ENCODE measurements at regions not wholly inside any gene's neighbourhood (a gene's known extent, or its start where the extent isn't known, plus 50 kb on each side); places are given as distances from the start of the nearest gene placed in this dataset.

DNA sequence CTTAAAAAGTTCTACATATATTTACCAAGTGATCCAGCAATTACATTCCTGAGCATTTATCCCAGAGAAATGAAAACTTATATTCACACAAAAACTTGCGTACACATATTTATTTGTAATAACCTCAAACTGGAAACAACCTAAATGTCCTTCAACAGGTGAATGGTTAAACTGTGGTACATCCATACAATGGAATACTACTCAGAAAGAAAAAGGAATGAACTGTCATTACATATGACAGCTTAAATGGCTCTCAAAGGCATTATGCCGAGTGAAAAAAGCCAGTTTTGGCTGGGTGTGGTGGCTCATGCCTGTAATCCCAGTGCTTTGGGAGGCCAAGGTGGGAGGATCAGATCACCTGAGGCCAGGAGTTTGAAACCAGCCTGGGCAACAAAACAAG, 79.1 kb upstream of the DYNC1I2 start:
- Histone ChIP-seq H3K9ac (no peak overlapping the region), H3K27me3 (no peaks in the 10 kb centered on the region), H3K9me3 (ENCODE audit: low read depth) (no peaks in the 10 kb centered on the region), H3K4me2 (no peak overlapping the region), H3K79me2 (ENCODE audit: low read depth) (no peaks in the 10 kb centered on the region), H3K4me3 (no peak overlapping the region), H3K27ac (no peak overlapping the region), H3K4me1 (no peaks in the 10 kb centered on the region), H4K20me1 (ENCODE audit: low read depth) (no peaks in the 10 kb centered on the region), H3F3A (ENCODE audit: low read depth) (no peaks in the 10 kb centered on the region), H2AFZ (replicated peaks) (no peak overlapping the region), H3K36me3 (no peaks in the 10 kb centered on the region)
- Mint-ChIP-seq H3K4me1 (no peaks in the 10 kb centered on the region), H3K27ac (no peak overlapping the region), H3K27me3 (ENCODE audit: insufficient read depth, low read depth) (peaks cover 5% of the 10 kb centered on the region), H3K9me3 (no peaks in the 10 kb centered on the region), H3K36me3 (no peaks in the 10 kb centered on the region), H3K4me3 (no peak overlapping the region)
- TF ChIP-seq, protein P1, sequence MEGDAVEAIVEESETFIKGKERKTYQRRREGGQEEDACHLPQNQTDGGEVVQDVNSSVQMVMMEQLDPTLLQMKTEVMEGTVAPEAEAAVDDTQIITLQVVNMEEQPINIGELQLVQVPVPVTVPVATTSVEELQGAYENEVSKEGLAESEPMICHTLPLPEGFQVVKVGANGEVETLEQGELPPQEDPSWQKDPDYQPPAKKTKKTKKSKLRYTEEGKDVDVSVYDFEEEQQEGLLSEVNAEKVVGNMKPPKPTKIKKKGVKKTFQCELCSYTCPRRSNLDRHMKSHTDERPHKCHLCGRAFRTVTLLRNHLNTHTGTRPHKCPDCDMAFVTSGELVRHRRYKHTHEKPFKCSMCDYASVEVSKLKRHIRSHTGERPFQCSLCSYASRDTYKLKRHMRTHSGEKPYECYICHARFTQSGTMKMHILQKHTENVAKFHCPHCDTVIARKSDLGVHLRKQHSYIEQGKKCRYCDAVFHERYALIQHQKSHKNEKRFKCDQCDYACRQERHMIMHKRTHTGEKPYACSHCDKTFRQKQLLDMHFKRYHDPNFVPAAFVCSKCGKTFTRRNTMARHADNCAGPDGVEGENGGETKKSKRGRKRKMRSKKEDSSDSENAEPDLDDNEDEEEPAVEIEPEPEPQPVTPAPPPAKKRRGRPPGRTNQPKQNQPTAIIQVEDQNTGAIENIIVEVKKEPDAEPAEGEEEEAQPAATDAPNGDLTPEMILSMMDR (IDR thresholded peaks at IDR 0.05): no peak
- TF ChIP-seq EZH2 (IDR thresholded peaks at IDR 0.05) (no peak), EZH2phosphoT487 (IDR thresholded peaks at IDR 0.05) (no peak)
- DNase-seq (ENCODE audit: low spot score): no peak

DNA sequence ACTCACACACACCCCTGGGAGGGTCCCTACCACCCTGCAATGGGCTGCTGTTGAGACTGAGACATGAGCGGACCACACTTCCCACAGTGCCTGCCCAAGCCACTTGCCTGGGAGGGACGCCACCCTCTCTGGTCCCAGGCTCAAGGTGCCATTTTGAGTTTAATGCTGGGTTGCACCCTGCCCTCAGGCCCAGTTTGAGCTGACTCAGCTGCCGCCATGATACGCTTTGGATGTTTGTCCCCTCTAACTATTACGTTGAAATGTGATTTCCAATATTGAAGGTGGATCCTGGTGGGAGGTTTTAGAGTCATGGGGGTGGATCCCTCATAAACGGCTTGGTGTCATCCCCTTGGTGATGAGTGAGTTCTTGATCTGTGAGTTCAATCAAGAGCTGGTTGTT, 76.4 kb upstream of the DYNC1I2 start:
- no peak overlapping the region for H3K27ac Mint-ChIP-seq
- no peak overlapping the region for H3K4me3 ChIP-seq

DNA sequence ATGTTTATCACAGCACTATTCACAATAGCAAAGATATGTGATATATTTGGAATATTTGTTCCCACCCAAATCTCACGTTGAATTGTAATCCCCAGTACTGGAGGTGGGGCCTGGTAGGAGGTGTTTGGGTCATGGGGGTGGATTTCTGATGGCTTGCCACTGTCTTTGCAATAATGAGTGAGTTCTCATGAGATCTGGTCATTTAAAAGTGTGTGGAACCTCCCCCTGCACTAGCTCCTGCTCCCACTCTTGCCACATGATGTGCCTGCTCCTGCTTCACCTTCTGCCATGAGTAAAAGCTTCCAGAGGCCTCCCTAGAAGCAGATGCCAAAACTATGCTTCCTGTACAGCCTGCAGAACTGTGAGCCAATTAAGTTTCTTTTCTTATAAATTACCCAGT, 72.2 kb upstream of the DYNC1I2 start:
- Histone ChIP-seq H3K4me2 (no peak overlapping the region), H3K4me3 (no peak overlapping the region), H3K9me3 (ENCODE audit: low read depth) (no peaks in the 10 kb centered on the region), H3K27ac (no peak overlapping the region), H4K20me1 (ENCODE audit: low read depth) (no peaks in the 10 kb centered on the region), H3K27me3 (no peaks in the 10 kb centered on the region), H3K79me2 (ENCODE audit: low read depth) (no peaks in the 10 kb centered on the region), H2AFZ (replicated peaks) (no peak overlapping the region), H3K36me3 (no peaks in the 10 kb centered on the region), H3K9ac (no peak overlapping the region), H3F3A (ENCODE audit: low read depth) (no peaks in the 10 kb centered on the region), H3K4me1 (peaks cover 13% of the 10 kb centered on the region)
- H3K27me3 Mint-ChIP-seq (ENCODE audit: insufficient read depth, low read depth): peaks cover 14% of the 10 kb centered on the region
- no peak overlapping the region for H3K4me3 Mint-ChIP-seq
- peaks cover 4% of the 10 kb centered on the region for H3K9me3 Mint-ChIP-seq
- TF ChIP-seq, protein P1 (IDR thresholded peaks at IDR 0.05): no peak
- no peak for TF ChIP-seq EZH2phosphoT487 (IDR thresholded peaks at IDR 0.05)
- no peak for TF ChIP-seq EZH2 (IDR thresholded peaks at IDR 0.05)
- no peak overlapping the region for H3K27ac Mint-ChIP-seq
- no peak for DNase-seq (ENCODE audit: low spot score)
- no peaks in the 10 kb centered on the region for H3K36me3 Mint-ChIP-seq
- H3K4me1 Mint-ChIP-seq: peaks cover 16% of the 10 kb centered on the region

More for the DNA sequence above, 76.4 kb upstream of the DYNC1I2 start:
- no peak overlapping the region for H3K27ac ChIP-seq
- no peak overlapping the region for H2AFZ ChIP-seq (replicated peaks)
- H3K36me3 Mint-ChIP-seq: no peaks in the 10 kb centered on the region
- no peak for DNase-seq (ENCODE audit: low spot score)
- H3K36me3 ChIP-seq: no peaks in the 10 kb centered on the region
- no peak overlapping the region for H3K9ac ChIP-seq
- no peaks in the 10 kb centered on the region for H3K4me1 Mint-ChIP-seq
- no peak for TF ChIP-seq EZH2 (IDR thresholded peaks at IDR 0.05)
- no peak for TF ChIP-seq EZH2phosphoT487 (IDR thresholded peaks at IDR 0.05)
- TF ChIP-seq, protein P1 (IDR thresholded peaks at IDR 0.05): no peak
- H3K4me3 Mint-ChIP-seq: no peak overlapping the region
- no peaks in the 10 kb centered on the region for H4K20me1 ChIP-seq (ENCODE audit: low read depth)
- H3K4me1 ChIP-seq: no peaks in the 10 kb centered on the region
- no peaks in the 10 kb centered on the region for H3K79me2 ChIP-seq (ENCODE audit: low read depth)
- peaks cover 4% of the 10 kb centered on the region for H3K9me3 Mint-ChIP-seq
- H3K27me3 Mint-ChIP-seq (ENCODE audit: insufficient read depth, low read depth): peaks cover 7% of the 10 kb centered on the region
- no peak overlapping the region for H3K4me2 ChIP-seq
- no peaks in the 10 kb centered on the region for H3K27me3 ChIP-seq
- no peaks in the 10 kb centered on the region for H3F3A ChIP-seq (ENCODE audit: low read depth)
- no peaks in the 10 kb centered on the region for H3K9me3 ChIP-seq (ENCODE audit: low read depth)
